ENCODE measurements at regions not wholly inside any gene's neighbourhood (a gene's known extent, or its start where the extent isn't known, plus 50 kb on each side); places are given as distances from the start of the nearest gene placed in this dataset.

DNA sequence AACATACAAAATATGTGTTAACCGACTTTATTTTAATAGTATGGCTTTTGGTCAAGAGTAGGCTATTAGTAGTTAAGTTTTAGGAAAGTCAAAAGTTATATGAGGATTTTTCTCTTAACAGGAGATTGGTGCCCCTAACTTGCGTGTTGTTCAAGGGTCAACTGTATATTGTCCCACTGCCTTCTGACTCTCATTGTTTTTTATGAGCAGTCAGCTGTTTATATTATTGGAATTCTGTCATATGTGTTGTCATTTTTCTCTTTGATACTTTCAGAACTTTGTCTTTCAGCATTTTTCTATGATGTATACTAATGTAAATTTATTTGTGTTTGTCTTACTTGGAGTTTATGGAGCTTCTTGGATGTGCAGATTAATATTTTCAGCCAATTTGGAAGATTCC lies 142.1 kb upstream of the CMC1 start:
- DNase-seq: no peak

DNA sequence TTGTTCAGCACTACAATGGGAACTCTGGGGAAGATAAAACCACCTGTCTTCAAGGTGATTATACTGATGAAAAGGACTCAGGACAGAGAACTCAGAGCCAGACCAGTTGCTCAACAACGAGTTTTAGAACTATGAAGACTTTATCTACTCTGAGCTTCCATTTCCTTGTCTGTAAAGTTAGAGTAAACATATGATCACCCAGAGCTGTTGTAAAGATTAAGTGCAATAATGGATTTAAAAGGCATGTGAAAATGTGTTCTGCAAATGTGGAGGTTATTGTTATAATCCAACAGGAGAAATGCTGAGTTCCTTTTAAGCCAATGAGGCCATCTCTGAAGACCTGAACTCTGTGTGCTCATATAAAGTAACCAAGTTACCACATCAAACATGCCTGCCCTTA lies 139.7 kb upstream of the CMC1 start:
- DNase-seq: no peak

DNA sequence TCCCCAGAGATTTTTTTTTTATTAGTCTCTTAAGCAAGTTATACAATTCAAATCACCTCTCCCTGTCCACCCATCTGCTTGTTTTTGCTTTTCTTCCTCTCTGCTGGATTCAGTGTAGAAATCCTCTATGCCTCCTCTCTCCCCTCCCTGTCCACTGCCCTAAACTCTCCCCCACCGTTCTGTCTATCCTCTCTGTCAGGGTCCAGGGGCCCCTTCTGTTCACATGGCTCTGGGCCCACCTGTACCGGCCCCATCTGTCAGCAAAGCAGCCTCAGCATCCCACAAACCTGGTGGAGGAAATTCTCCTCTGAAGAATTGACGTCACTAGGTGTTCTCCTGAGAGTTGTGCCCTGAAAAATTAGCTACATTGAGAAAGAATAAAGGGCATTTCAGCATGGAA lies 137.6 kb upstream of the CMC1 start:
- no peak for DNase-seq

DNA sequence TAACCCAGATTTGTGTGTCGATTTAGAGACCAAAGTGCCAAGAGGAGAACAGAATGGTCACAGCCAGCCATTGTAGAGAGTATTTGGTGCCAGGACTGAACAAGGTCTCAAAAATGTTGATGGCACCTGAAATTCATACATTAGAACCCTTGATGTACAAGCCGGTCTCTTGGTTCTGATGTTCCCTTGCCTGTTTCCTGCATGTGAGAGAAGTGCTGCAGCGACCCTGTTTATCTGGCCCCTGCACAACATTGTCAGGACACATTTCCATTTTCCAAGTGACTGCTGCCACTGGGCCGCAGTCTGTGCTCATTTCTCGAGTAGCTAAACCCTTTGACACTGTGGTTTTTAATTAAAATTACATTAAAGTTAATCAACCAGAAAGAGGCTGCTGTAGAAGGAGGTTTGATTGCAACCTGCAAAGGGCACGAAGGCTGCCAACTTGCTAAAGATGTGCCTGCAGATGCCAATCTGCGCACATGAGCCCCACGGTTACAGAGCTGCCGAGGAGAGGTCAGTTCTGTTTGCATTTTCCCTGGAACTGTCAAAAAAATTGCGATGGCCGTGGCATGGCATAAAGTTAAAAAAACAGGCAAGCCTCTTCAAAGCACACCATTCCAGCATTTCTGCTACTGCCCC lies 136.4 kb upstream of the CMC1 start:
- DNase-seq: no peak

DNA sequence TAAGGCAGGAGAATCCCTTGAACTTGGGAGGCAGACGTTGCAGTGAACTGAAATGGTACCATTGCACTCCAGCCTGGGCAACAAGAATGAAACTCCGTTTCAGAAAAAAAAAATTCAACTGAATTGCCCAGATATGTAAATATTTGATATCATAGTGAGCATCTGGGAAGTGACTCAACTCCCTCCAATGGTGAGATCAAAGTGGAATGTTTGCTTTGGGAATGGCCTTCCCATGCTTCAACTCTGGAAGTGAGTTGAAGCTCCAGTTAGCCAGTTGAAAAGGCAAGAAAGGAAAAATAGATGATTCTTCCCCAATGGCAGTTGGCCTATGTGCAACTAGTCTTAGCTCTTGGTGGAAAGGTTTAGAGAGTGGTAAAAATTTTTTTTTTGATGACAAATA lies 131.6 kb upstream of the CMC1 start:
- no peak for DNase-seq

DNA sequence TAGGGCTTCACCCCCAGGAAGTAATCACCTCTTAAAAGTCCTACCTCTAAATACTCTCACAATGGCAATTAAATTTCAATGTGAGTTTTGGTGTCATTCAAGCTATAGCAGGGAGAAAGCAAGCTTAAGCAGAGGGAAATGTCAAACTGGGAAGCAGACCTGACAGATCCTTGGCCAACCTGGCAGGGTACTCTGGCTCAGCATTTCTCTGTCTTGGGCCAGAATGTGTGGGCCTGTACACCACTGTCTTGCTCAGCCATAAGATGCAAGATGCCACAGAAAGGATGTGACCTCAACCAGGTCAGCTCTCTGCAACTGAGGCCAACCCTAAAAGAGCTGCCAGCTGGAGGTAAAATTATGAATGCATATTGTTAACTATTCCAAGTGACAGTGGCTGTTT lies 130.6 kb upstream of the CMC1 start:
- no peak for DNase-seq

DNA sequence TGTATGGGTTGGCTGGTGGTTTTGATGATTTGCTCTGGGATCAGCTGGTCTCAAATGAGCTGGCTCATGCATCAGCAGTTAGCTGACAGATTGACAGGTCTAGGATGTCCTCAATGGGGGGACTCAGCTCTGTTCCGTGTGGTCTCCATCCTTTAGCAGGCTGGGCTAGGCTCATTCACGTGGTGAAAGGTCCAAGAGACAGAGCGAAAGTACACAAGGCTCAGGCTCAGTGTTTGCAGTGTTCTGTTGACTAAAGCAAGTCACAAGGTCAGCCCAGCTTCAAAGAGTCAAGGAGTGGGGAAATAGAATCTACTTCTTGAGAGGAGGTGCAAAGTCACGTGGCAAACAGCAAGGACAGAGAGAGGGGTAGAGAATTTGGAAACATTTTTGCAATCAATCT lies 126.5 kb upstream of the CMC1 start:
- no peak for DNase-seq

DNA sequence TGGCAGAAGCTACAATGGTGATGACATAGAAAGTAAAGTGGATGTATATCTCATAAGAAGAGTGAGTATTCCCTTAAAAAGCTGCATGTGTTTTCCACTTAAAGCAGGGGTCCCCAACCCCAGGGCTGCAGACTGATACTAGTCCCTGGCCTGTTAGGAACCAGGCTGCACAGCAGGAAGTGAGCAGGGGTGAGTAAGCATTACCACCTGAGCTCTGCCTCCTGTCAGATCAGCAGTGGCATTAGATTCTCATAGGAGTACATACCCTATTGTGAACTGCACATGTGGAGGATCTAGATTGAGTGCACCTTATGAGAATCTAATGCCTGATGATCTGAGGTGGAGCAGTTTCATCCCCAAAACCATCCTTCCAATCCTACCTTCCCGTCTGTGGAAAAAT lies 126.1 kb upstream of the CMC1 start:
- no peak for DNase-seq

DNA sequence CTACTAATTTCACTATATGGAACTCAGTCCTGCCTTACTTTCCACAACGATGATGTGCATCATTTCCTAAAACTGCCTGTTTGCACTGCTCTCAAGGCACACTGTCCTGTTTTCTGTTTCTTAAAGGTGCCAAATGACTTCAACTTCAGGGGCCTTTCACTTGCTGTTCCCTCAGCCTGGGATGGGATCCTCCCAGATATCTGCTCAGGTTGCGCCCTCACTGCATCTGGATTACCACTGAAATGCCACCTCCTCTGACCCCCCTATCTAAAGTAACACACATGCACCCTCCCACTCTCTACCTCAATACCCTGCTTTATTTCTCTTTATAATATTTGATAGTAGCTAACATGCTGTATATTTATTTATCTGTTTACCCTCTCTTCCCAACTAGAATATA lies 123.8 kb upstream of the CMC1 start:
- no peak for DNase-seq

DNA sequence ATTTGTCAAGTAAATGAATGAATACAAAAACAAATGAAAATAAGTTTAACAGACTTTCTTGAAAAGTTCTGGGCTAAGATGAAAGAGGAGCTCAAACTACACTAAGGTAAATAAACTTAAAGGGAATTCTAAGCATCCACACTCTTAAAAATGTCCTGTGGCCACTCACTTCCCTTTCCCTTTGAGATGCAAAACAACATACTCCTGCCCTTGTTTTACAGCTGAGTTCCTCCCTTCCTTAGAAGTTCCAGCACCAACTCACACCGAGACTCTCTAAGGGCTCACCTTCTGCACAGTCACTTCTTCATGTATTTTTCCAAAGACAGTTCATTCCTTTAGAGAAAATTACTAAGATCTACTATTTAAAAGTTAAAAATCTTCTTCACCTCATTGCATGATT lies 123.3 kb upstream of the CMC1 start:
- DNase-seq: no peak

DNA sequence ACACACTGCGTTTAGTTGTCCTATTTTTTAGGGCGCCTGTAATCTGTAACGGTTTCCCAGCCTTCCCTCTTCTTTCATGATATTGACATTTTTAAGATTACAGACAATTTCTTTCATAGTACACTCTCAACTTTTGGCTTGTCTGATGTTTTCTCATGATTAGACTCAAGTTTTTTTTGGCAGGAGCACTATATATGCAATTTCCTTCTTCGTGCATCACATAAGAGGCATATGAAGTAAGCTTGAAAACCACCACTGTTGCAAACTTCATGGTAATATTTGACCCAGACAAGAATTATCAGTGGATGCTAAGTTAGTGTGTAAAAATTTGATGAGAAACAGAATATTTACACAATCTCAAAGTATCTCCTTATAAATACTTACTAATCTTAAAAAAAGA lies 119.2 kb upstream of the CMC1 start:
- DNase-seq: no peak

DNA sequence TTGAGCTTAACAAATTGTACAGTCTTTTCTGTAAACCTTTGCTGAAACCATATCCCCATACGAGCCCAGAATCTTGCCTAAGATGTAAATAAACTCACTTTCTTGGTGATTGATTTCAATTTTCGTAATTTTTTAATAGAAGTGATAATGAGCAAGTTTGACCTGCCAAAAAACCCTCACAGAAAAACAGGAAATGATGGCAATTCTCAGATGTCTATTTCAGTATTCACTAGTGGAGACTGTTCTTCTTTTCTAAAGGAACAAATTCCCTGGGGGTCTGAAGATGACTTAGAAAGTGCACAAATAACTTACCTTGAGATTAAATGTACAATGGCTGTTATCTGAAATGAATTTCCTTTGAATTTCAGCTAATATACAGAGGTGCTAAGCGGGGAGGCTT lies 116.5 kb upstream of the CMC1 start:
- DNase-seq: no peak

DNA sequence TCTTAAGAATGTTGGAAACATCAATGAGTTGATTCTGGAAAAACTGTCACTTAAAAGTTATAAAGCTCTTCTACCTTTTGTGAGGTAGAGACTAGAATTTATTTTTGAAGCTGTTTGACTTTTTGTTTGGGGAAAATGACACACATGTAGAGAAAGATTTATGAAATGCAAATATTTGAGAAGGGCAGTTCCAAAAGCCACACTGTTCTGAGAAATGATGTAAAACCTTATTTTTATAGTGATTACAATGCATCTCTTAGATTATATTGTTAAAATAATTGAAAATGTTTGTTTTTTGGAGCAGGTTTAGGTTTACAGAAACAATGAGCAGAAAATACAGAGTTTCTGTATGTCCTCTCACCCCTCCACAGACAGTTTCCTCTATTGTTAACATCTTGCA lies 116.1 kb upstream of the CMC1 start:
- no peak for DNase-seq

DNA sequence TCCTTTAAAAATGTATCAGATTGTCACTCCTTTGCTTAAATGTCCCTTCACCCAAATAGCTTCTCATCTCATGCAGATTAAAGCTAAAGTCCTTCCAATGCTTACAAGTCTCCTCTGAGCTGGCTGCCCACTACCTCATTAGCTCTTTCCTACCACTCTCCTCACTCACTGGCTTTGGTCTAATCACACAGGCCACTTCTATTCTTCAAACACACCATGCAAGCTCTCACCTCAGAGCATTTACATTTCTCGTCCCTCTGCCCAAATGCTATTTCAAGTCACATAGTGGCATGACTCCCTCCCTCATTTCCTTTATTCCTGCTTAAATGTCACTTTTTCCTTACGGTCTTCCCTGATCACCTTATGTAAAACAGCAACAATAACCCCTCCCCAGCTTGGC lies 110.6 kb upstream of the CMC1 start:
- no peak for DNase-seq

DNA sequence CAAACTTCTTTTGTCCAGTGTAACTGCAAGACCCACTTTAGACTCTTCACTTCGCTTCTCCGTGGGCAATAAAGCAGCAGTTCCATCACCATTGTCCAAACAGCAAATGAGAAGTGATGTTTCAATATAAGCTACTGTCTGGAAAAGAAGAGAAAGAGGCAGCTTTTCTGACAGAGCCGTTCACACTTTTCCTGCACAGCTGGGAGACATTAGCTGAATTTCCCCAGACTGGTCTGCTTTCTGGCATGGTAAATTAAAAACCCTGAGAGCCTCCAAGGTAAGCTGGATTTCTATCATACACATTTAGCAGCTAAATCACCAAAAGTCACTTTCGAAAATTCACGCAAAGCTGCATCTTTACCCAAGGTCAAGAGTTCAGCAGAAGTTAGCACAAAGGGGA lies 108.5 kb upstream of the CMC1 start:
- no peak for DNase-seq

DNA sequence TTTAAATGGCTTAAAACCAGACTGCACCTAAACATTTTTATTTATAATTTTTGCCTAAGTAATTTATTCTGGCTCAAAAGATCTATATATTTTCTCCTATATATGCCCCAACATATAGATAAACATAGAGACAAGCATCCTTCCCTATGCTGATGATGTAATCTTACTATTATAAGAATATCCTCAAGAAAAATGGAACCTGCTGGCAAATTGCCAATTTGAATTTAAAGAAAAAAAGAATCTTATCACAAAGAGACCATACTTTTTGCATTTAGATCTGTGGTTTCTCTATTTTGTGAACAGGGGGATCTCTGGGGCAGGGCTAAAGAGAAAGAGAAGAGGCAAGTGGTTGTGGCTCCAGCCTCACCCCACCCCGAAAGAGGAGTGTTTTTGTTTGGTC lies 107.2 kb upstream of the CMC1 start:
- DNase-seq: no peak

DNA sequence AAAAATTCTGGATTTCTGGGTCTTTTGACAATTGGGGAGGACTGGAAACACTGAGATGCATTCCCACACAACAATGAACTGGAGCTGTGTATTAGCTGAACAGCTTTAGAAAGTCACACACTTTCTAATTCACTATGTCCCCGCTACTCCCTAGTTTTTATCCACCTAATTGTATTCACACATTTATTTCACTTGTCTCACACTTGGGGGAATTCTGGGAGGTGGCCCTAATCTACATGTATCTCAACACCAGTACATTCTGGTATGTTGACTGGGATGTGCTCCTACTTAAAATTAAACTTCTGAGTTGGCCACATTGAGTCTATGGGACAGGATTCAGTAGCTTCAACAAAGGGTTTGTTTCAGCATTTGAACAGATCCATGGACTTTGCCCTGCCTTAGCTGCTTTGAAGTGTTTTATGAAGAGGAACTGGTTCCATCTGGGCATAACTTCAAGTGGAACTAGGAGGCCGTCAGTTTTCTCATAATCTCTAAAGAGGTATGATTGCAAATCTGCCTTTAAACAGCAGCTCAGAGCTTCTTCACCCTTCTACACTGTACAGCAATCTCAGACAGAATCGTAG lies 106.5 kb upstream of the CMC1 start:
- no peak for DNase-seq

DNA sequence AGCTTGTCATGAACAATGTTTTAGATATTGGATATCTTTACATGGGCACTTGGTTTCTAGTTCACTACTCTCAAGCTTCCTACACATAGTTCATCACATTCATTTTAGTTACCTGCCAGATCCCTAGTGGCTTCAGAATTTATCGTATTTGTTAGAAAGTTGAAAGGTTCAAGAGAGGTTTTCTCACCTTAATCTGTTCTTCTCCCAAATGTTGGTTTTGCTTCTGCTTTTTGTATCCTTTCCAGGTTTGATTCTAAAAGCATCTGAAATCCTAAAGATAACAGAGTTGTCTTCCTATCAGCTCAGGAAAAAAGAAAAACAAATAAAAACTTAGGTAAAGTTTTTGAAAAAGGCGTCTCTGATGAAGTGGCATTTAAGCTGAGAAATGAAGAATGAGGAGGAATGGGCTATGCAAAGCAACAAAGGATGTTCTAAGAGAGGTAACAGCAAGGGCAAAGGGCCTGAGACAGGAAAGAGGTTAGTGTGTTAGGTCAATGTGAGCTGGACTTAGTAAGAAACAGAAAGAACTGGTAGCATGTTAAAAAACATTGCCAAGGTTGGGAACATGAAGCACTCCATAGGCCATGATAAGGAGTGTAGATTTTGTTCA lies 104.7 kb upstream of the CMC1 start:
- DNase-seq: no peak

DNA sequence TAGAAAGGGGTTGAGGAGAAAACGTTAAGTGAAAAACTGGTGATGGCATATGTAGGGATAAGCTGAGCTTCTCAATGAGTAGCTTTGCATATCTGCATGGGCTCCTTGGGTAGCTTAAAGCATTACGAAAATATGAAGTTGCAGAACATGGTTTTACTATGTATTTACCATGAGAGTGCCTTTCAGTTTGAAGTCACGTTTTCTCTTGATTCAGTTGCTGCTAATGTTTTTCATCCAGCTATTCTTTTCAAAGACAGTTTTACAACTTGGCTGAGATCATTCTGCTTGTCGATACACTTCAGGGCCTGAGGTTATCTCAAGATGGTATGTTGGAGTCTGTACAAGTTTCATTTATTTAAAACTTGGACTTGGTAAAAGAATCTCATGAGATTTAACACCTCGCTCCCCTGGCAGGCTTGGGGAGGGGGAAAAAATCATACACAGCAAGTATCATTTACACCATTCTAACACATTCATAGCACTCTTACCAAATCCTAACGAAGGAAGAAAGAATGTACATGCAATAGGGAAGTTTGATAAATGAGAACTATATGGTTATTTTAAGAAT lies 103.3 kb upstream of the CMC1 start:
- DNase-seq: no peak

DNA sequence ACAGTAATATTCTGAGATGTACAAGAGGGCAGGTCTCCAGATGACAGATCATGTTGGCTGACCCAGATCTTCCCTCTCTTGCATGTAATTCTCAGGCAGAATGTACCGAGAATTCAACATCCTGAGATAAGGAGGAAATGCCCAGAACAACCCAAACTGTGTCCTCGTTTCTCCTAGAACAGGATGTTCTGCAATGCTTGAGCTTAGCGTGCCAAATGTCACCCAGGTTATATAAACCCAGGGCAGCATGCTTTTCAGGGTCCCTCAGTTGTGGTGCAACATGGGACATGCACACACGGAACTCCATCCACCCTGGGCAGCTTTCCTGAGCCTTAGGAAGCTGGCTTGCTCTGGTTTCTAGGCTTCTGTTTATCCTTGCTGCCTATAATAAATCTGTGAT lies 102.1 kb upstream of the CMC1 start:
- DNase-seq: no peak

DNA sequence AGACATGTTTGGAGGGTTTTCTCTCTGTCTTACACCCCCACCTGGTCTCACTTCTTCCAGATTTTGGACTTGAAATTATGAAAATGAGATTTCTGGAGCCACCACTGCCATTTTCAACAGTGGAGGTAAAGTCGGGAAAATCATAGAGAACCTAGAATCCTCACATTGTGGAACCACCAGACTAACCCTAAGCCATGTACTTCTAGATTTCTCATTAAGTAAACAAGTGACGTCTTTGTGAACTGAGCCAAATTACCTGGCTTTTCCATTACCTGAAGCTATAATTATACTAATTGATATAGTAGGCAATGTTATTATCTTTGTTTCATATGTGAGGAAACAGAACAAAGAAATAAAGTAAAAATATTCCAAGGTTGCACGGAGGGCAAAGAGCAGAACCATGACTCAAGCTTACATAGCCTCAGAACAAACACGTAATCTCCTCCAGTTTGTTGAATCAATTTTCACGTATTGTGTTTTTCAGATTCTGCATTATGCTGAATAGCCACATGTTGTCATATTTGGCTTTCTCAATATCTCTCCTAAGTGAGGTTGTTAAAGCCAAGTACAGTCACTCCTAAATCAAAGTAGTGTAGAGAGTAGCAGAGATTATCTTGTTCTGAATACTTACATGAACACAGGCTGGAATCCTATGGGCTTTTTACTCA lies 101.3 kb upstream of the CMC1 start:
- DNase-seq: no peak

DNA sequence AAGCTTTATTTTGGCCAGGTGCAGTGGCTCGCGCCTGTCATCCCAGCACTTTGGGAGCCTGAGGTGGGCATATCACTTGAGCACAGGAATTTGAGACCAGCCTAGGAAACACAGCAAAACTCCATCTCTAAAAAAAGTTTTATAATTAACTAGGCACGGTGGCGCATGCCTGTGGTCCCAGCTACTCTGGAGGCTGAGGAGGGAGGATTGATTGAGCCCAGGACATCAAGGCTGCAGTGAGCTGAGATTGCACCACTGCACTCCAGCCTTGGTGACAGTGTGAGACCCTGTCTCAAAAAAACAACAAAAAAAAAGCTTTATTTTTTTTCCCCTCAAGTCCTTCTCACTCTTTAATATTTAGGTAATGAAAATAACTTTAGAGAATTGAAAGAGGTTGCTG lies 100.8 kb upstream of the CMC1 start:
- no peak for DNase-seq

DNA sequence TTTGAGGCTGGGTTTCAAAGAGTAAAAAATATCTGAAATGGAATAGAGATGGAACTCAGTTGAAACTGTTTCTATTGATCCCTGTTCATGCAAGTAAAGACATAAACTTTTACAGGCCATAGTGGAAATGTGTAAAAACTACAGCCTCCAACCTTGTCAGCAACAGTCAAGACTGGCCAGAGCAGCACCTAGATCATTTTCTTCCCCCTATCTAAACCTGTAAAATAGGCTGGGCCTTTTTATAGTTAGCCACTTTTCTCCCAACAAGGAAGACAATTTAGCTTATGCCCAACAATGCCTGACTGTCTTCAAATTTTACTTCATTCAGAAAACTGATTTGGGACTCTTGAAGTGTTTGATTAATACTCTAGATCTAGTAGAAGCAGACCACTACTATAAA lies 91.5 kb upstream of the CMC1 start:
- no peak for DNase-seq
